ENCODE measurements at regions not wholly inside any gene's neighbourhood (a gene's known extent, or its start where the extent isn't known, plus 50 kb on each side); places are given as distances from the start of the nearest gene placed in this dataset.

DNA sequence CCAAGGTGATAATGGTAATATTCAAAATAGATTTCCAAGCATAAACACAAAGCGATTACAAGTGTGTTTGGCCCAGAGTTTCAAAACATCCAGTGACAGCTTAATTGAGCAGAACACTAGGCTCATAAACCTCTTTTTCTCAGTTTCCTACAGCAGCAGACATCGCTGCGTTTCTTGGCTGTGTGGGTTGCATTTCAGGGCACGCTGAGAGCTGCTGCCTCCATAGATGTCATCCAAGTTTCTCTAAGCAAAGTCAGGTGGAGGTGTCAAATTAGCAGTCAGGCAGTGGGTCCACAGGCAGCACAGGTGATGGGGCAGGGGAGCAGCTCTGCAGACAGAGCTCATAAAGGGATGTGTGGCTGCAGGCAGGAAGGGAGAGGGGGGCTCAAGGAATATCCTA is 50.5 kb upstream of the COL13A1 start:
- 82% methylated on average over 4 of the region's 4 CpGs for WGBS
- Histone ChIP-seq H3K9me3 (ENCODE audit: control insufficient read depth, low read length) (no peaks in the 10 kb centered on the region), H3K27ac (ENCODE audit: low read length) (no peak overlapping the region), H3K4me3 (ENCODE audit: low read length) (no peak overlapping the region), H3K4me1 (ENCODE audit: control insufficient read depth, insufficient read depth, low read length) (no peaks in the 10 kb centered on the region), H3K27me3 (ENCODE audit: control insufficient read depth, insufficient read depth) (no peaks in the 10 kb centered on the region)
- no peak for DNase-seq
- intact Hi-C loops (cut with DNase I) = no loop called here
- no peak for ATAC-seq
